ENCODE measurements at regions not wholly inside any gene's neighbourhood (a gene's known extent, or its start where the extent isn't known, plus 50 kb on each side); places are given as distances from the start of the nearest gene placed in this dataset.

DNA sequence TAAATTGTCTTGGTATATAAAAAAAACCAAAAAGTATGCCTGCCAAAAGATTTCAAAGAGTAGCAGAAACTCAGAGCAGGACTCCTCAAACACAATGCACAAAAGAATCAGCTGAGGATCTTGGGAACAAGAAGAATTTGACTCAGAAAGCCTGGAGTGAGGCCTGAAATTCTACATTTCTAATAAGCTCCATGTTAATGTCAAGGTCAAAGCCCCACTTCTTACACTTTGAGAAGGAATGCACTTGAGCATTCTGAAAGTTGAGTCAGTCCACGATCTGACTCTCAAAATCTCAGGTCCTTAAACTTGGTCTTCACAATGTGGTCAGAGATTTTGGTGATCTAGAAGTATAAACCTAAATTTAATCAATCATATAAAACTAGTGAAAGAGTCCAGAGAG is 910.0 kb upstream of the GBE1 start:
- Histone ChIP-seq H3K36me3 (replicated peaks in 1 of 2; ENCODE audit: control insufficient read depth in 1 of 2, insufficient read depth in 2 of 2, low read length in 2 of 2) (no peaks in the 10 kb centered on the region), H3K9me3 (replicated peaks in 1 of 2; ENCODE audit: control insufficient read depth in 1 of 2, insufficient read depth in 1 of 2, low read length in 2 of 2) (no peaks in the 10 kb centered on the region), H3K9ac (ENCODE audit: insufficient read depth, low read length, poor library complexity, severe bottlenecking) (no peak overlapping the region), H4K20me1 (ENCODE audit: insufficient read depth, low read length) (no peaks in the 10 kb centered on the region), H2AFZ (ENCODE audit: insufficient read depth, low read depth, low read length, poor library complexity, severe bottlenecking) (no peak overlapping the region), H3K27ac (ENCODE audit: low read depth in 1 of 2, low read length in 2 of 2) (no peak overlapping the region), H3K79me2 (ENCODE audit: insufficient read depth, low read length) (no peaks in the 10 kb centered on the region), H3K4me2 (replicated peaks; ENCODE audit: extremely low read depth, low read length, poor library complexity, severe bottlenecking) (no peak overlapping the region), H3K27me3 (ENCODE audit: control insufficient read depth in 2 of 2, insufficient read depth in 2 of 2, low read length in 2 of 2) (no peaks in the 10 kb centered on the region), H3K4me3 (replicated peaks in 1 of 3; ENCODE audit: low read depth in 2 of 3, low read length in 3 of 3) (no peak overlapping the region), H3K4me1 (ENCODE audit: control insufficient read depth in 1 of 2, insufficient read depth in 2 of 2, low read length in 2 of 2) (no peaks in the 10 kb centered on the region)
- DNase-seq: no peak
- TF ChIP-seq, protein P1, sequence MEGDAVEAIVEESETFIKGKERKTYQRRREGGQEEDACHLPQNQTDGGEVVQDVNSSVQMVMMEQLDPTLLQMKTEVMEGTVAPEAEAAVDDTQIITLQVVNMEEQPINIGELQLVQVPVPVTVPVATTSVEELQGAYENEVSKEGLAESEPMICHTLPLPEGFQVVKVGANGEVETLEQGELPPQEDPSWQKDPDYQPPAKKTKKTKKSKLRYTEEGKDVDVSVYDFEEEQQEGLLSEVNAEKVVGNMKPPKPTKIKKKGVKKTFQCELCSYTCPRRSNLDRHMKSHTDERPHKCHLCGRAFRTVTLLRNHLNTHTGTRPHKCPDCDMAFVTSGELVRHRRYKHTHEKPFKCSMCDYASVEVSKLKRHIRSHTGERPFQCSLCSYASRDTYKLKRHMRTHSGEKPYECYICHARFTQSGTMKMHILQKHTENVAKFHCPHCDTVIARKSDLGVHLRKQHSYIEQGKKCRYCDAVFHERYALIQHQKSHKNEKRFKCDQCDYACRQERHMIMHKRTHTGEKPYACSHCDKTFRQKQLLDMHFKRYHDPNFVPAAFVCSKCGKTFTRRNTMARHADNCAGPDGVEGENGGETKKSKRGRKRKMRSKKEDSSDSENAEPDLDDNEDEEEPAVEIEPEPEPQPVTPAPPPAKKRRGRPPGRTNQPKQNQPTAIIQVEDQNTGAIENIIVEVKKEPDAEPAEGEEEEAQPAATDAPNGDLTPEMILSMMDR (IDR thresholded peaks at IDR 0.05): no peak
- Mint-ChIP-seq H3K36me3 (no peaks in the 10 kb centered on the region), H3K27me3 (ENCODE audit: low read depth in 3 of 3) (peaks cover 0 to 2% (median 0%) of the 10 kb centered on the region in 3 donors), H3K9me3 (peaks cover 0 to 11% (median 4%) of the 10 kb centered on the region in 7 donors), H3K4me3 (no peak overlapping the region), H3K27ac (no peak overlapping the region), H3K4me1 (no peaks in the 10 kb centered on the region)
- intact Hi-C loops (cut with micrococcal nuclease): no loop called here
- WGBS (ENCODE audit: insufficient coverage): no CpG with 5 or more reads among the region's 1 CpG

DNA sequence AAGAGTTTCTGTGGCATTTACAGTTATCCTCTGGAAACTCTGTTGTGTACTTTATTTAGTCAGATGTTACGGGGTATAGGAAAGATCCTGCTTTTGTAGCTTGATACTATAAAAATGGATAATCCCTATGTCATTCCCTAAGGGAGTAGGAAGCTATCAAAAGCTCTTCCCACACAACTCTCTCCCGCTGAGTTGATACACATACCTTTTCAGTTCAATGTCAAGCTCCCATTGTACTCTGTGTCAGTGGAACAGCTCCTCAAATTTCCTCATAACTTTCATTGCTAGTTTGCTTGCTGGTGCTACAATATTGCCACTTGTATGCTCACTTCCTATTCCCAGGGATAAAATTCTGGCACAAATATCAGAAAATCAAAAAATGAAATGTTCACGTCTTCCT is 893.3 kb upstream of the GBE1 start:
- H2AFZ ChIP-seq (ENCODE audit: insufficient read depth, low read depth, low read length, poor library complexity, severe bottlenecking): no peak overlapping the region
- no peaks in the 10 kb centered on the region for H3K27me3 ChIP-seq (ENCODE audit: control insufficient read depth in 2 of 2, insufficient read depth in 2 of 2, low read length in 2 of 2)
- no peaks in the 10 kb centered on the region for H3K36me3 ChIP-seq (replicated peaks in 1 of 2; ENCODE audit: control insufficient read depth in 1 of 2, insufficient read depth in 2 of 2, low read length in 2 of 2)
- TF ChIP-seq, protein P1 (IDR thresholded peaks at IDR 0.05): no peak
- no peak overlapping the region for H3K9ac ChIP-seq (ENCODE audit: insufficient read depth, low read length, poor library complexity, severe bottlenecking)
- Mint-ChIP-seq H3K36me3 (no peaks in the 10 kb centered on the region), H3K4me3 (no peak overlapping the region), H3K27me3 (ENCODE audit: low read depth in 3 of 3) (no peaks in the 10 kb centered on the region), H3K4me1 (no peaks in the 10 kb centered on the region), H3K9me3 (peaks cover 0 to 9% (median 4%) of the 10 kb centered on the region in 7 donors), H3K27ac (no peak overlapping the region)
- H3K4me2 ChIP-seq (replicated peaks; ENCODE audit: extremely low read depth, low read length, poor library complexity, severe bottlenecking): no peak overlapping the region
- WGBS (ENCODE audit: insufficient coverage): 86% methylated on average over 1 of the region's 3 CpGs
- H3K4me1 ChIP-seq (ENCODE audit: control insufficient read depth in 1 of 2, insufficient read depth in 2 of 2, low read length in 2 of 2): no peaks in the 10 kb centered on the region
- intact Hi-C loops (cut with micrococcal nuclease): no loop called here
- H3K79me2 ChIP-seq (ENCODE audit: insufficient read depth, low read length): no peaks in the 10 kb centered on the region
- H3K9me3 ChIP-seq (replicated peaks in 1 of 2; ENCODE audit: control insufficient read depth in 1 of 2, insufficient read depth in 1 of 2, low read length in 2 of 2): peaks cover 10 to 11% of the 10 kb centered on the region in 2 donors
- no peak for DNase-seq
- no peaks in the 10 kb centered on the region for H4K20me1 ChIP-seq (ENCODE audit: insufficient read depth, low read length)
- no peak overlapping the region for H3K4me3 ChIP-seq (replicated peaks in 1 of 3; ENCODE audit: low read depth in 2 of 3, low read length in 3 of 3)
- no peak overlapping the region for H3K27ac ChIP-seq (ENCODE audit: low read depth in 1 of 2, low read length in 2 of 2)

All from CD14-positive monocyte (primary cell).